HG03095 (cell line): ENCODE measurements at regions not wholly inside any gene's neighbourhood (a gene's known extent, or its start where the extent isn't known, plus 50 kb on each side); places are given as distances from the start of the nearest gene placed in this dataset.
"Not testable (repeated sequence)": the region's sequence is repeated elsewhere in the genome, so short reads cannot be mapped to it uniquely, and the experiment has no call there.

ENCODE experiments used
- ATAC-seq: cut with Tn5 transposase; IDR thresholded peaks from one replicate; pipeline ENCODE4 v1.9.1; 2021; ENCODE audit warnings: moderate library complexity; ENCODE audit not compliant: unreplicated experiment

GRCh38 chr11:25602959-25603358, 729.0 kb upstream of the ANO3 start:
- ATAC-seq: no peak

DNA sequence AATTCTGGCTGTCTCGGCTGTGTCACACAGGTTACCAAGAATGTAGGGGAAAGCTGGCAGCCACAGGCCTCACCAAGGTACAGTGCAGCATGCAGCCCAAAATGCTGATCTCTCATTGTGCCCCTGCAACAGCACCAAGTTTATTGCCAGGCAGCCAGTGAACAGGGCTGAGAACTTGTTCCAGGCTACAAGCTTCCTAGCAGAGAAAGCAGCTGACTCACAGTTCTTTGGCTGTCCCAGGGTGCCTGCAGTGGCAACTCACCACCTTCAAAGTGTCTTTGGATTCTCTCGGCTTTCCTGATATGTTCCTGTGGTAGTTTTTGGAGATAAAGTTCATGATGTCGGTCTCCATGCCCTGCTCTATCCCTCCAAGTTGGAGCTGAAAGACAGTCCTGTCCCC, 719.1 kb upstream of the ANO3 start:
- ATAC-seq: no peak

DNA sequence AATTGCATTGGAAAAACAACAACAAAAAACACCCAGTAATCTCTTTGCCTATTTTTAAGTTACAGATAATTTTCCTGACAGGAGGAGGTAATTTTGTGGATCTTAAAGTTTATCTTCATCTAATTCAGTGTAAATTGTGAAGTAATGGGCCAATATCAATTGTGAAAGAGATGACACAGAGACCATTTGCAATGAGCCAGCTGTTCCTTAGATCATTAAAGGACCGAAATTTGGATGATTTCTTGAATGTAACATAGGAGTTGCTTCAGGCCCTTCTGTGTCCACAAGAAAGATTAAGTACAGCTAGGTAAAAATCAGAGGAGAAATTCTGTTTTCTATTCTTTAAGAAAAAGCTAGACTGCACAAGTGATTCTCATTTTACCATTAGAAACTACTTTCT, 718.5 kb upstream of the ANO3 start:
- no peak for ATAC-seq

DNA sequence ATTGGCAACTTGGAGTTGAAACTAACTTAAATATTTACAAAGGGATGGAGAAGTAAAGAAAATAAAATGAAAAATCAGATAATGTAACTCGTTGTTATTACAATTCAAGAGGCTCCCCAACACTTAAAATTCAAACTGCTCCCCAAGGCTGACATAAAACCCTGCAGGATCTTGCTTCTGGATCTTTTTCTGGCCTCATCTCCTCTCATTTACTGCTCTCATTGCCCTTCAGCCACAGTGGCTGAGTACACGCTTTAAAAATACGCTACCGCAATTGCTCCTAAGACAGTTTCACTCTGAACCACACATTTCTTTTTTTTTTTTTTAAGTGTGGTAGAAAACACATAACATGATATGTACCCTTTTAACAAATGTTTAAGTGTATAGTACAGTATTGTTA, 718.1 kb upstream of the ANO3 start:
- ATAC-seq: no peak

DNA sequence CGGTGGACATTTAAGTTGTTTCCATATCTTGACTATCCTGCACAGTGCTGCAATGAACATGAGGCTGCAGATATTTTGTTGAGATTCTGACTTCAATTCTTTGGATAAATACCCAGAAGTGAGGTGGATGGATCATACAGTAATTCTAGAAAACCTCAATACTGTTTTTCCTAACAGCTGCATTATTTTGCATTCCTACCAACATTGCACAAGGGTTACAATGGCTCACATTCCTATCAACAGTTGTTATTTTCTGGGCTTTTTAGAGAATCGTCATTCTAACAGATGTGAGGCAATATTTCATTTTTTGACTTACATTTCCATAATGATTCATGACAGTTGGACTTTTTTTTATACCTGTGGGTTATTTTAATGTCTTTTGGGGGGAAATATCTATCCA, 716.9 kb upstream of the ANO3 start:
- no peak for ATAC-seq

GRCh38 chr11:25615841-25616240, 716.1 kb upstream of the ANO3 start:
- no peak for ATAC-seq

DNA sequence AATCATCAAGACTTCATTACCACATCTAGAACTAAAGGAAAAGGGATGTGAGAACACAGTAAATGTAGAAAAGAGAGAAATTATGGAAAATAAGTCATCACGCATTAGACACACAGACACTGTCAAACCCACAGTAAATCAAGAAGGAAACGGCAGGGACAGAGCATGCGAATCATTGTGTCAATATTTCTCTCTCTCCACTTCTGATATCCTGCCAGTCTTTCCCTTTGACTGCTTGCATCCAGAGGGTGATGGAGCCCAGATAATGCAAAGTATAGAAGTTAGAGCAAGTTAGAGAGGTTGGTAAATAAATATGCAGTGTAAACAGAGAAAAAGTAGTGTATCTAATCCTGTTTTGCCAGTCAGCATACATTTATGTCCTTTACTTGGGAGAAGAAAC, 706.8 kb upstream of the ANO3 start:
- ATAC-seq: no peak

DNA sequence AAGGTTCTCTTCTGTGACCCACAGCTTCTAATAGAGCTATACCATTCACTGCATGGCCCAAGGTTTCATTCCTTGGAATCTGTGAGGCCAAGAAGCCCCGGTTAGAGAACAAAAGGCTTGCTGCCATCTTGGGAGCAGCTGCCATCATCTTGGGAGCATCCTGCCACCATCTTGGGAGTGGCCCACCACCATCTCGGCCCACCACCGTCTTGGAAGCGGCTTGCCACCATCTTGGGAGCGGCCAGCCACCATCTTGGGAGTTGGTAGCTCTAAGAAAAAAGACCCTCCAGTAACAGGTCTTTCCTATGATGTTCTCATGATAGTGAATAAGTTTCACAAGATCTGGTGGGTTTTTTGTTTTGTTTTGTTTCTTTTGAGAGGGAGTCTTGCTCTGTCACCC, 703.9 kb upstream of the ANO3 start:
- no peak for ATAC-seq

DNA sequence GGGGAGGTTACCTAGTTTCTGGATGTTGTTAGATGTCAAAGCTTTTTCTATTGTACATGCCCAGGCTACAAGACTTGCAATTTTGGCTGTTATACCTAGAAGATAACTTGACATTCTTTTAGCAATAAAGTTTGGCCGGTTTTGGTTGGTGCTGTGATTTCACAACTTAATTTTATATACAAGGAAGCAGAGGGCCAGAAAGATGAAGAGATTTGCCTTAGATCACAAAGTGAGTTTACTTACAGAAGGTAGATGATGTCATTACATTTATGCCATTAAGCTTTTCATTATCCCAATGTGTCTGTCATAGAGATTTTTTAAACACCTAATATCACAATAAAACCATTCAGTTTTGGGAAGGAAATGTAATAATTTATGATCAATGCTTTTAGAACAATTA, 698.7 kb upstream of the ANO3 start:
- no peak for ATAC-seq

DNA sequence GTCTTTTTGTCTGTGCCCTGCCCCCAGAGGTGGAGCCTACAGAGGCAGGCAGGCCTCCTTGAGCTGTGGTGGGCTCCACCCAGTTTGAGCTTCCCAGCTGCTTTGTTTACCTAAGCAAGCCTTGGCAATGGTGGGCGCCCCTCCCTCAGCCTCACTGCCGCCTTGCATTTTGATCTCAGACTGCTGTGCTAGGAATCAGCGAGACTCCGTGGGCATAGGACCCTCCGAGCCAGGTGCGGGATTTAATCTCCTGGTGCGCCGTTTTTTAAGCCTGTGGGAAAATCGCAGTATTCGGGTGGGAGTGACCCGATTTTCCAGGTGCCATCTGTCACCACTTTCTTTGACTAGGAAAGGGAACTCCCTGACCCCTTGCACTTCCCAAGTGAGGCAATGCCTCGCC, 682.7 kb upstream of the ANO3 start:
- ATAC-seq: not testable (repeated sequence)

DNA sequence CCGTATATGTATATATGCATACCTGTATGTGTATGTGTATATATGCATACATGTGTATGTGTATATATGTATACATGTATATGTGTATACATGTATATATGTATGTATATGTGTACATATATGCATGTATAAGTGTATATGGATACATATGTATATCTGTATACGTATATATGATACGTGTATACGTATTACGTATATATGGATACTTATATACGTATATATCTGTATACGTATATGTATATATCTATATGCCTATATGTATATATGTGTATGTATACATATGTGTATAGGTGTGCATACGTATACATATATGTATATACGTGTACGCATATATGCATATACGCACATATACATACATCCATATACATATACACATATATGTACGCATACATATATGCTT, 681.6 kb upstream of the ANO3 start:
- ATAC-seq: no peak

DNA sequence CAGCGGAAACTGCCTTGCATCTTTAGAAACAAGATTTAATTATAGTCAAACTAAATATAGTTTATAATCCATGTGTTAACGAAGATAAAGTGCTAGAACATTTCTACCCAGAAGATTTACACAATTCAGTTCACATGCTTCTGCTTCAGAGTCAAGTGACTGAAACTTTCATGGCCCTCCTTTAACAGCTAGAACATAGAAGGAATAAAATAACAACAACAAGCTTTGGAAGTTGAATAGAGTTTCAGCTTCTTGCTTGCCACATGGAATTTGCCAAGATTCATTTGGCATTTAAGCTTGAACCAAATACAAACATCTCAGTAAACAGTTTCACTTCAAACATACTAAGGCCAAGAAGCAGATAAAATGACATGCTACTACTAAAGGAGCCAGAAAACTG, 676.3 kb upstream of the ANO3 start:
- ATAC-seq: no peak

GRCh38 chr11:25658916-25659315, 673.0 kb upstream of the ANO3 start:
- ATAC-seq: no peak

DNA sequence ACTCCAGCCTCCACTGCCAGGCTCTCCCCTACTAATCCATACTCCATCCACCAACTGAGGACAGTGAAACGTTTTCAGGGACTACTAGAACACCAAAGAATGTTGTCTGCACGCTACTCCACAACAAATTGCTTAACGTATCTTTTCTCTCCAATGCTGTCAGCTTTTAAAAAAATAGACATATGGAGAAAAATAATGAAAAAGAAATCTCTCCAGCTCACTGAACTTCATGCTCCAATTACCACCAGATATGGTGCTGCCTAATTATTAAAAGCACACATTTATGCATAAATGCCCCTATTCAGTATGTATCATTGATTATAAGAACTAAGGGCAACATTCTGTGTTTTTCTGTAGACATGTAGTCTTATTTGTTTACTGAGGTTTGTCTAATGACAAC, 672.2 kb upstream of the ANO3 start:
- no peak for ATAC-seq

GRCh38 chr11:25667871-25668270, 664.1 kb upstream of the ANO3 start:
- ATAC-seq: no peak

DNA sequence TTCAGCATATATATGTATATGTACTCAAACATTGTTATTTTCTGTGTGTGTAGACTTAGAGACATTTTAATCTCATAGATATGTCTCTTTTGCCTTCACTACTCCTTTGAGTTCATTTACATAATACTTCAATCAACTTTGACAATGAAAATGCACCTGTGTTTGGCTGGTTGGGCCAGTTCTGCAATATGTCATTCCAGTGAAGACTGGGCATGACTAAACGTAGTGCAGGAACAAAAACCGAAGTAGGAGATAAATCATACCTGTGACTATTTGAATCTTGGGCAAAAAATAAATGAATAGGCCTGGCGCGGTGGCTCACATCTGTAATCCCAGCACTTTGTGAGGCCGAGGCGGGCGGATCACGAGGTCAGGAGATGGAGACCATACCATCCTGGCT, 640.0 kb upstream of the ANO3 start:
- no peak for ATAC-seq

DNA sequence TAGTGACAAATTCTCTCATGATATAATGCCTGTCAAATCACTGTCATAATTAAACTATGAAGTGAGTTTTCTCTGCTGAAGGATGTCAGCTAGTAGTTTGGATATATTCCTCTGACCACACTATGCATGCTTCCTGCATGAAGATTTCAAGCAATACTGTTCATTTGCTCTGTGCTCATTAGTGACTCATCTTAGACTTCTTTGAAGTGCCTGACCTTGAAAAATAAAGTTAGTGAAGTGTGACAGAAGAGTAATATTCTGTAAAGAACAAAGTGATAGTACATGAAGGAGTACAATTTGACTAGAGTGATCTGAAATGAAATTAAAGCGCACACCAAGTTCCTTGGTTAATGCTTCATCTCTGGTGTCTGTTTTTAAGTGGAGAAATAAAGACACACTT, 629.5 kb upstream of the ANO3 start:
- ATAC-seq: no peak

DNA sequence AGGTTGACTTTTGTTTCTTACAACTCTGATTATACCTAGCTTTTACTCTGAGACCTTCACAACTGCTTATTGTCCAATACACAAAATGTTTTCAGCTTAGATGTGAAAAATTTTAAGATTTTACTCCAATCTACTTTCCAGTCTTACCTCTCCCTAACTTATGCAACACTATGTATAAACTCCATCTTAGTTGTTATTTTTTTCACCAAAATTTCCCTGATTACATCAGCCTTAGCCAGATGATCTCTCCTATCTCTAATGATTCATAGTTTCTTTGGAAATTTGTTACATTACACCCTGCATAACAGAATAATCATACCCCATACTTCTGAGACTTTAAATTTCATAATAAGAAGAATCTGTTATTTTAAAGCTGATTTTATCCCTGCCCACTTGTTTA, 621.0 kb upstream of the ANO3 start:
- ATAC-seq: no peak

- ATAC-seq: no peak
Observed at GRCh38 chr11:25727944-25728343, 604.0 kb upstream of the ANO3 start.

GRCh38 chr11:25730230-25730629, 601.7 kb upstream of the ANO3 start:
- ATAC-seq: no peak

DNA sequence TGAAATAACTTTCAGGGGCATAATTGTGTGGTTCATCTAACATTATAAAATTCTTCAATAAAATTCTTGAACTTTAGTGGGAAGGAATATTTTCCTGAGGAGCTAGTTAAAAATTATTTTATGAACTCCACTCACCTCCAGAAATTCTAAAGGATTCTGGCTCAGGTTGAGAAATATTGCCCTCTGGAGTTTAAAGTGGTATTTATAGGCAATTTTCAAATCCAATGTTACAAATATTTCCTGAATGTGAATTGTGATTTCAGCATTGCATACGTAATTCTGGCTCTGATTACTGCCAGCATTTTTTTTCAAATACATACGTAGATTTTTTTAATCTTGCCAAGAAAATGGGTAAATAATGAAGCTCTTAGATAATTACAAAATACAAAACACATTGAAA, 598.2 kb upstream of the ANO3 start:
- ATAC-seq: no peak

- no peak for ATAC-seq
Observed at GRCh38 chr11:25734591-25735211, 597.2 kb upstream of the ANO3 start.

GRCh38 chr11:25737071-25737675, 594.8 kb upstream of the ANO3 start:
- ATAC-seq: no peak
